Cardiac muscle cell (in vitro differentiated cells and primary cell): ENCODE measurements at regions not wholly inside any gene's neighbourhood (a gene's known extent, or its start where the extent isn't known, plus 50 kb on each side); places are given as distances from the start of the nearest gene placed in this dataset.

Source experiments
- DNase-seq, 2 donors: peaks; one replicate each; pipeline versions ENCODE4 v3.0.0 to v3.0.0-alpha.2; 2010 to 2017; ENCODE audit warnings: low read depth in 1 of 2, low spot score in 1 of 2
- H3K27ac ChIP-seq: fragments of 200-600 bp; sonication (generic); 2 replicates; pipeline ENCODE4 v1.5.1; 2016
- H3K27me3 ChIP-seq: fragments of 200-600 bp; sonication (generic); 2 replicates; pipeline ENCODE4 v1.6.0; 2016; ENCODE audit warnings: control low read depth
- H3K36me3 ChIP-seq: fragments of 200-600 bp; sonication (generic); 2 replicates; pipeline ENCODE4 v1.5.1; 2016; ENCODE audit warnings: control low read depth
- H3K4me1 ChIP-seq: fragments of 200-600 bp; sonication (generic); 2 replicates; pipeline ENCODE4 v1.8.1; 2017; ENCODE audit warnings: low read depth, mild to moderate bottlenecking, mixed run types
- H3K4me3 ChIP-seq: fragments of 200-600 bp; sonication (generic); 2 replicates; pipeline ENCODE4 v1.5.1; 2016; ENCODE audit warnings: mild to moderate bottlenecking
- H3K9me3 ChIP-seq: fragments of 200-600 bp; sonication (generic); 2 replicates; pipeline ENCODE4 v1.5.1; 2017; ENCODE audit warnings: low read depth, mild to moderate bottlenecking, control low read depth
- CTCF ChIP-seq: IDR thresholded peaks from 2 replicates; pipeline ENCODE4 v1.5.1; 2012; ENCODE audit warnings: low read depth, mild to moderate bottlenecking, low read length

GRCh38 chr11:106473089-106473722, 395.7 kb downstream of the AASDHPPT start:
- Histone ChIP-seq H3K36me3 (no peaks in the 10 kb centered on the region), H3K4me1 (peaks cover 20% of the 10 kb centered on the region), H3K9me3 (no peaks in the 10 kb centered on the region), H3K4me3 (no peak overlapping the region), H3K27ac (no peak overlapping the region), H3K27me3 (no peaks in the 10 kb centered on the region)
- TF ChIP-seq CTCF, result no peak
- peak in 1 of 2 donors; percentile 51 for DNase-seq

DNA sequence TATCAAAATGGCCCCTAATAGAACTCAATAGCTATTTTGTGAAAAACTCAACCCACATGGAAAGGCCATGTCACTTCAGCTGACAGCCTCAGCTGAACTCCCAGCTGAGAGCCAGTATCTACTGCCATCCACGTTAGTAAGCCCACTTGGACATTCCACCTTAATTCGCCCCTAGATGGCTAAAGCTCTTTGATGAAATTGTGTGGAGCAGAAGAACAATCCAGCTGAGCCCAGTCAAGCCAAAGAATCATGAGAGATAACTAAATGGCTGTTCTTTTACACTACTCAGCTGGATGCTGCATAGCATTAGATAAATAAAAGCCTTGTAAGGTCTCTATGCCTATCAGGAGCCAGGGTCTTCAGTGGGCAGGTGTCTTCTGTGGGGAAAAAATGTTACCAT, 396.8 kb downstream of the AASDHPPT start:
- DNase-seq, result no peak
- no peaks in the 10 kb centered on the region for H3K9me3 ChIP-seq
- no peaks in the 10 kb centered on the region for H3K27me3 ChIP-seq
- no peak overlapping the region for H3K4me3 ChIP-seq
- peaks cover 12% of the 10 kb centered on the region for H3K4me1 ChIP-seq
- TF ChIP-seq CTCF, result no peak
- H3K27ac ChIP-seq, result no peak overlapping the region
- H3K36me3 ChIP-seq, result no peaks in the 10 kb centered on the region

GRCh38 chr11:106475181-106475580, 397.7 kb downstream of the AASDHPPT start:
- no peaks in the 10 kb centered on the region for H3K36me3 ChIP-seq
- no peaks in the 10 kb centered on the region for H3K9me3 ChIP-seq
- peaks cover 8% of the 10 kb centered on the region for H3K4me1 ChIP-seq
- H3K27ac ChIP-seq, result no peak overlapping the region
- DNase-seq, result no peak
- no peak overlapping the region for H3K4me3 ChIP-seq
- no peaks in the 10 kb centered on the region for H3K27me3 ChIP-seq
- no peak for TF ChIP-seq CTCF

DNA sequence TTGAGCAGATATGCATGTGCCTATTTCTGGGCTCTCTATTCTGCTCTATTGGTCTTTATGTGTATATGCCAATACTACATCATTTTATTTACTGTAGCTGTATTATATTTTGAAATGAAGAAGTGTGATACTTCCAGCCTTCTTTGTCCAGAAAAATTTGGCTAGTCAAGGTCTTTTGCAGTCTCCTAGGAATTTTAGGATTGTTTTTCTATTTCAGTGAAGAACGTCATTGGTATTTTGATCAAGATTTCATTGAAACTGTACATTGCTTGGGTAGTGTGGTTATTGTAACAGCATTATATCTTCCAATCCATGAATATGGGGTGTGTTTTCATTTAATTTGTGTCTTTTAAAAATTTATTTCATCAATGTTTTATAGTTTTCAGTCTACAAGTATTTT, 400.3 kb downstream of the AASDHPPT start:
- Histone ChIP-seq H3K4me1 (no peaks in the 10 kb centered on the region), H3K9me3 (no peaks in the 10 kb centered on the region), H3K36me3 (no peaks in the 10 kb centered on the region), H3K27me3 (no peaks in the 10 kb centered on the region), H3K4me3 (no peak overlapping the region), H3K27ac (no peak overlapping the region)
- DNase-seq, result peak in 1 of 2 donors; percentile 51
- no peak for TF ChIP-seq CTCF

- no peak overlapping the region for H3K27ac ChIP-seq
- DNase-seq, result no peak
- no peaks in the 10 kb centered on the region for H3K36me3 ChIP-seq
- no peak for TF ChIP-seq CTCF
- H3K27me3 ChIP-seq, result no peaks in the 10 kb centered on the region
- H3K9me3 ChIP-seq, result no peaks in the 10 kb centered on the region
- H3K4me3 ChIP-seq, result no peak overlapping the region
- H3K4me1 ChIP-seq, result no peaks in the 10 kb centered on the region
Measured at GRCh38 chr11:106479646-106480045, 402.2 kb downstream of the AASDHPPT start.
